Endometrium (tissue), 2 donors: ENCODE measurements at regions not wholly inside any gene's neighbourhood (a gene's known extent, or its start where the extent isn't known, plus 50 kb on each side); places are given as distances from the start of the nearest gene placed in this dataset.

ENCODE experiments used
- FAIRE-seq: peaks from 2 replicates; lab custom pipeline; 2012; peaks lifted over from hg19 to GRCh38; lab: Jason Lieb, UNC
- donor health status: control.
- donor health status: control.

DNA sequence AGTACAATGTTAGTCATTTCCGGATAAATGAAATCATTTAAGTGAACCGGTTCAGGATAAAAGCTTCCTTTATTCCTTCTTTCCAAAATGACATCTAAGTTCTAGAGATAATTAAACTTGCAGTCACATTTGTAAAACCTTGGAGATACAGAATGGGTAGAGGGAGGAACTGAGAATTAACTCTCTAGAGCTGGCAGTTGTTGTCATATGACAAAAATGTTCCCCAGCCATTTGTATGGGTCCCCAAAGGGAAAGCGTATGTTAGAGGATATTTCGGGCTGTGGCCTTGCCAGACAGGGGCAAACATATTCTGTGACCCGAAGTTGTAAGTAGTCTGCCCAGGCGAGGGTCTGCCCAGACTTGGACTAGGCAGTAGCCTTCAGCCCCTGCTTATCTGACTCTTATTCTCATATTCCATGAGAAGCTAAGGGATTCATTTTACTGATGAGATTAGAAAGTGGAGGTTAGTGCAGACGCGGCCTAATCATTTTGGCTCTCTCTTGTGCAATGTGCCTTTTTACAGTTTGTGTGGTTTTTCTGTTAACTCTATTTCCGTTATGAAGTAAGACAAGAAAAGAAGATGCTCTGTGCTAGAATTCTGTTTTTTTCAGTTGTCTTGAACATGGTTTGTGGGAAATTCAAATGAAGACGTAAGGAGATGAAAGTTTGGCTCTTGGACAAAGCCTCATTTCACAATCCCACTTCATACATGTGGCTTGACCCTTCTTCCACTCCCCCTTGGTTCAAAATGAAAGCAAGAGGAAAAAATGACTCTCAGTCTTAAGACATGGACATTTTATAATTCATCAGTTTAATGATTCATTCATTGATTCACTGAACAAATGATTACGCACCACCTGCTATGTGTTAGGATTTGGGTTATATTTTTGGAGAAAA, 2394.2 kb upstream of the AGA start:
- FAIRE-seq: no peak

DNA sequence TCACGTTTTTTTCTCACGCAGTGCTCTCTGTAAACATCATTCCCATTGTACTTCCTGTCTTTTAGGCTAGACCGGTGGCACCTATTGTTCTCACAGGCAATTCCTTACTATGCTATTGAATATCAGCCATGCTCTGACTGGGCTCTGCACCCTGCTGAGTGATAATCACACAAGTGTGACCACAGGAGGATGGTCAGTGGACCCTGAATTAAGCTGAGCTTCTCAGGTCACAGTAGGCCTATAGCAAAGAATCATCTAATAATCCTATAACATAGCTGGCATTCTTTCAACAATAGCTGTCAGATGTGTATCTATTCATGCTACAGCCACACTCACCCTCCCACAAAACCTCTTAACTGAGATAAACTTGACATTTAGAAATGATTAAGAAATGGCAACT, 2399.8 kb upstream of the TENM3 start:
- no peak for FAIRE-seq

- FAIRE-seq: no peak
These were observed 2387.7 kb upstream of the TENM3 start for GRCh38 chr4:179855469-179855868.

- FAIRE-seq: no peak
These were observed 2385.0 kb upstream of the TENM3 start for GRCh38 chr4:179858221-179858620.

GRCh38 chr4:179867300-179867878, 2375.8 kb upstream of the TENM3 start:
- no peak for FAIRE-seq

DNA sequence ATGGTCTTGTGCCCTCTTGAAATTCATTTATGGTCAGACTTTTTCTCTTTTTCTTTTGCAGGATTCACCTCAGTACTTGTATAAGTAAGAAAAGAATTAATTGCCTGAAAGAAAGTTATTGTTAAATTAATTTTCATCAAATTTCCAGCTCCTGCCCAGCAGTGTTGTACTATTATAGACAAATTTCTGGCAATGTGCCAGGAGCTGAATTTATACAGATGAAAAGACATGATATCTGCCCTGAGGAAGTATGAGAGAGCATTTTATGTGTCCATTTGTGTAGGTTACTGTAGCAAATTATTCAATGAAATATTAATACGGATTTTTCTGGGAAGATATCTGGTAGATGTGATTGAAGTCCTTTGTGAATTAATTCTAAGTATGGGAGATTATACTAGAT, 2371.5 kb upstream of the TENM3 start:
- FAIRE-seq: no peak

DNA sequence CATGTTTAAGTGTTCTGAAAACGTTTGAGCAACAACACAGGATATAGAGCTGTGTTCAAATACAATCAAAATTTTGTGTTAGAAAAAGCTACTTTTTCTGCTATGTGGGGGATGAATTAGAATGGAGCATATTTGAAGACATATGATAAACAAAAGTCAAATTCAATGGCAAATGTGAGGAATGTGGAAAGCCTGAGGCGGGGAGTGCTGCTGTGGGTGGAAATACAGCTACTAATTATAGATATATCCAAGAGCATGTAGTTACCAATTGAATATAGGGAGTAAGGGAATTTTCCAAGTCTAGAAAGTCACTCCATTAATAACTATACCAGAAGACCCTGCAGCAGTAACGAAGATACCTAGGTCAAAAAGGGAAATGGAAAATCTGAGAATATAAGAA, 2370.4 kb upstream of the TENM3 start:
- no peak for FAIRE-seq

DNA sequence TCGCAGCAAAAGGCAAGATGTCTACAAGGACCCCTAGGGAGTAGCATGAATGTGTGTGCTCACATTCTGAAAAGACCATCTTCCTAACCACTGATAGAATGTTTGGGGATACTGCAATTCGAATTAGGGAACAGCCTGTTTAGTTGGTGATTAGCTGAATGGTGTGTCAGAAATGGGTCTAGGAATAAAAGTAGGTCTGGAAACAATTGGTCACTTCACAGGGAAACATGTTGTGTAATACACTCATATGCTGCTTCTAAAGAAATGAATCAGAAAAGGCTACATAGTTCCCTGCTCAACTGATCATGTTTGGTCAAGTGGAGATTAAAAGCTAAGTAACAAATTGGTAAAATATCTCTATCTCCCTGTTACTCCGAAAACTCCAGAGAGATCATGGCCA, 2362.4 kb upstream of the TENM3 start:
- no peak for FAIRE-seq

GRCh38 chr4:179894066-179894778, 2349.0 kb upstream of the TENM3 start:
- no peak for FAIRE-seq

GRCh38 chr4:179919587-179919986, 2323.6 kb upstream of the TENM3 start:
- FAIRE-seq: no peak

GRCh38 chr4:179927473-179927872, 2315.7 kb upstream of the TENM3 start:
- FAIRE-seq: no peak

DNA sequence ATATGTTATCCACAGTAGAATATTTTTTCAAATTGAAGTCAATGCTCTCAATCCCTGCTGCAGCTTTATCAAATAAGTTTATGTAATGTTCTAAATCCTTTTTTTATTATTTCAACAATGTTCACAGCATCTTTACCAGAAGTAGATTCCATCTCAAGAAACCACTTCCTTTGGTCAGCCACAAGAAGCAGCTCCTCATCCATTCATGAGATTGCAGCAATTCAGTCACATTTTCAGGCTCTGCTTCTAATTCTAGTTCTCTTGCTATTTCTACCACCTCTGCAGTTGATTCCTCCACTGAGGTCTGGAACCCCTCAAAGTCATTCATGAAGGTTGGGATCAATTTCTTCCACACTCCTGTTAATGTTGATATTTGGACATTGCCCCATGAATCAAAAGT, 2301.3 kb upstream of the TENM3 start:
- FAIRE-seq: no peak

GRCh38 chr4:179976777-179977176, 2266.4 kb upstream of the TENM3 start:
- no peak for FAIRE-seq

GRCh38 chr4:179977378-179977777, 2265.8 kb upstream of the TENM3 start:
- FAIRE-seq: no peak

GRCh38 chr4:179981161-179981560, 2262.0 kb upstream of the TENM3 start:
- no peak for FAIRE-seq

GRCh38 chr4:179989975-179990374, 2253.2 kb upstream of the TENM3 start:
- no peak for FAIRE-seq

DNA sequence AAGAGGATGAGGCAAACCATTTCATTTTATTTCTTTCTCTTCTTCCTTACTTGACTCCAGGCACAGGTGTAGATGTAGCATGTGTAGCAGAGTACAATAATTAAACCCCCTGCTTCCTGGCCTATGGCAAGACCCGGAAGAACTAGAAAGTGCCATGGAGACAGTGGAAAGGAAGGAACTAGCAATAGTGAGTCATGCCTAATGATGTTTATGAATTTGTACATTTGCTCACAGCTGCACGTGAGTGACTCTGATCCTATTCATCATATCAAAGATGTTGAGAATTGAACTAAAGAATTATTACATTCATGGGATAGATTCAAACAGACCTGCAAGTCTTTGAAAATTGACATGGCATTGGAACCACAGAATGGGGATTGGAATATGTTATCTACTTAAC, 2233.9 kb upstream of the TENM3 start:
- FAIRE-seq: no peak

DNA sequence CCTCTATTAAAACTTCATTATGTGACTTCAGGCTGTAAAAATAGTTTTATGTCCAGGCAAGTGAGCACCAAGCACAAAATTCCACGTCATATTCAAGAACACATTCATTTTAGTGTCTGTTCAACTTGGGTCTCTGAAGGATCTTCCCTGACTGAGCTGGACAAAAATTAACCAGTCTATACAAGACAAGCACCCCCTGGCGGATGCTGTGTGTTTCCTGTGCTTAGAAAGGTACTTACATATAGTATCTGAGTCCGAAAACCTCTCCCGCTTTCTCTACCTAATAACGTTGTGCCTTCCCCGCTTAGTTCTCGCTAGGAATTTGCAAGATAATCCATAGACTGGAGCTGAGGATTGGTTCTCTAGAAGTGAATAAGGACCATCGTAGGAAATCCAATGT, 2214.5 kb upstream of the TENM3 start:
- FAIRE-seq: no peak

DNA sequence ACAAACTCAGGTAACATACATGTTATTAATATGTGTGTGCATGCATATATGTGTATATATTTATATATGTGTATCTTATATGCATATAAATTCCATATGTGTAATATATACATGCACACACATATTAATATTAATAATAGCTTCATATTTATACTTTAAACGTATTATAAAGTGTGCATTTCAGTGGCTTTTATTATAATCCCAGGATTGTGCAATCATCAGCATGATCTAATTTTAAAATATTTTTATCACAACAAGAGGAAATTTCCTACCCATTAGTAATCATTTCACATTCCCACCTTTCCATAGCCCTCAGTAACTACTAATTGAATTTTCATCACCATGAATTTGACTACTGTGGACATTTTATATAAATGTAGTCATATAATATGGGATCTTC, 2211.9 kb upstream of the TENM3 start:
- FAIRE-seq: no peak

DNA sequence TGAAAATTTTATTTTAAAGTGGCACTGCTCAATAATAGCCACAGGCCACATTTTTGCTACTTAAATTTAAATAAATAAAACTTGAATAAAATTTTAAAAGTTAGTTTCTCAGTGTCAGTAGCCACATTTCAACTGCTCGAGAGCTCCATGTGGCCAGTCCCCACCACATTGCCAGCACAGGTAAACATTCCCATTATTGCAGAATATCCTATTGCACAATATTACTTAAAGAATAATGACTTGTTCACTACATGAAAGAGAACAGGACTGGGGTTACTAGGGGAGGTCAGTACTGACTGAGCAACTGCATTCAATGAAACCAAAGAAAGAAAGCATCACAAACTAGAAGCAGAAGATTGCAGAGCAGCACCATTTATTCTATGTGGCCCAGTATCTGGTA, 2201.6 kb upstream of the TENM3 start:
- no peak for FAIRE-seq

- no peak for FAIRE-seq
These were observed 2190.6 kb upstream of the TENM3 start for GRCh38 chr4:180052629-180053028.

GRCh38 chr4:180054291-180054690, 2188.9 kb upstream of the TENM3 start:
- no peak for FAIRE-seq

GRCh38 chr4:180057299-180057721, 2185.9 kb upstream of the TENM3 start:
- FAIRE-seq: no peak
